PC-3 (cell line): ENCODE measurements at regions not wholly inside any gene's neighbourhood (a gene's known extent, or its start where the extent isn't known, plus 50 kb on each side); places are given as distances from the start of the nearest gene placed in this dataset.

ENCODE experiments used
- ATAC-seq: fragments of 200-7000 bp; cut with Tn5 transposase; 2 replicates; pipeline ENCODE4 v1.9.1; 2020; ENCODE audit warnings: mild to moderate bottlenecking, moderate library complexity
- BruUV-seq: library from RNA; stranded (reverse); fragments of 400-500 nt; replicated peaks from 2 replicates; lab custom pipeline; 2021; lab: Mats Ljungman, UMichigan
- CTCF ChIA-PET: fragments of 300-600 bp; sonication (Branson Sonifier 250); formaldehyde crosslinking; loops from one replicate; lab custom pipeline; 2022; ENCODE audit warnings: antibody characterized with exemption; lab: Charles Lee
- POLR2A ChIA-PET: fragments of 300-600 bp; sonication (Branson Sonifier 250); formaldehyde crosslinking; loops from one replicate; lab custom pipeline; 2022; ENCODE audit warnings: antibody characterized with exemption; ENCODE audit not compliant: unreplicated experiment; lab: Charles Lee
- DNase-seq: peaks from one replicate; pipeline ENCODE4 v3.0.0-alpha.2; 2015
- H2AFZ ChIP-seq: fragments of 300-600 bp; sonication (generic); 2 replicates; pipeline ENCODE4 v1.6.0; 2016; ENCODE audit warnings: antibody characterized with exemption, low read length
- H3F3A ChIP-seq: fragments of 300-600 bp; sonication (generic); one replicate; pipeline ENCODE4 v1.6.0; 2017; ENCODE audit warnings: antibody characterized with exemption, low read length, control low read depth, mild to moderate bottlenecking; ENCODE audit not compliant: unreplicated experiment
- H3K27ac ChIP-seq: fragments of 300-600 bp; sonication (generic); 2 replicates; pipeline ENCODE4 v1.5.1; 2016; ENCODE audit warnings: mild to moderate bottlenecking, low read length
- H3K27me3 ChIP-seq: fragments of 300-600 bp; sonication (generic); 2 replicates; pipeline ENCODE4 v1.6.1; 2016; ENCODE audit warnings: low read length, mixed read lengths
- H3K36me3 ChIP-seq: fragments of 300-600 bp; sonication (generic); 2 replicates; pipeline ENCODE4 v1.6.1; 2016; ENCODE audit warnings: low read depth, mixed run types, low read length, mixed read lengths
- H3K4me1 ChIP-seq: fragments of 300-600 bp; sonication (generic); 2 replicates; pipeline ENCODE4 v1.5.1; 2016; ENCODE audit warnings: low read length; ENCODE audit not compliant: insufficient read depth
- H3K4me2 ChIP-seq: fragments of 300-600 bp; sonication (generic); 2 replicates; pipeline ENCODE4 v1.6.0; 2016; ENCODE audit warnings: low read length
- H3K4me3 ChIP-seq: fragments of 300-600 bp; sonication (generic); 2 replicates; pipeline ENCODE4 v1.5.1; 2016; ENCODE audit warnings: mild to moderate bottlenecking, low read length, mixed read lengths
- H3K79me2 ChIP-seq: fragments of 300-600 bp; sonication (generic); 2 replicates; pipeline ENCODE4 v1.6.1; 2017; ENCODE audit warnings: low read length, mixed read lengths
- H3K9ac ChIP-seq: fragments of 300-600 bp; sonication (generic); 2 replicates; pipeline ENCODE4 v1.6.0; 2016; ENCODE audit warnings: mild to moderate bottlenecking, low read length
- H3K9me2 ChIP-seq: fragments of 300-600 bp; sonication (generic); replicated peaks from 2 replicates; pipeline ENCODE4 v1.6.1; 2016; ENCODE audit warnings: mixed run types, low read length, mixed read lengths
- H3K9me3 ChIP-seq: fragments of 300-600 bp; sonication (generic); 2 replicates; pipeline ENCODE4 v1.6.1; 2016; ENCODE audit warnings: low read length, mixed read lengths
- H4K20me1 ChIP-seq: fragments of 300-600 bp; sonication (generic); 2 replicates; pipeline ENCODE4 v1.6.1; 2016; ENCODE audit warnings: low read length, mixed read lengths
- EZH2 ChIP-seq: fragments of 300-600 bp; sonication (generic); IDR thresholded peaks from one replicate; pipeline ENCODE4 v1.6.1; 2017; ENCODE audit warnings: antibody characterized with exemption, mild to moderate bottlenecking, low read length; ENCODE audit not compliant: unreplicated experiment
- EZH2phosphoT487 ChIP-seq: fragments of 300-600 bp; sonication (generic); IDR thresholded peaks from 2 replicates; pipeline ENCODE4 v1.6.1; 2018; ENCODE audit warnings: mild to moderate bottlenecking, antibody characterized with exemption, low read length, borderline replicate concordance
- intact Hi-C: fragments of 100-400 bp; cut with micrococcal nuclease; formaldehyde crosslinking; loops from 2 replicates; pipeline ENCODE4 v1.9.0; 2023
- TF ChIP-seq, protein P1 (sequence below): fragments of 300-600 bp; sonication (generic); conservative IDR thresholded peaks from 2 replicates; pipeline ENCODE4 v1.5.1; 2017; ENCODE audit warnings: antibody characterized with exemption, low read depth, mild to moderate bottlenecking, low read length

GRCh38 chr6:27132532-27133280, 114.8 kb upstream of the PRSS16 start:
- Histone ChIP-seq H3K27me3 (no peaks in the 10 kb centered on the region), H3K4me1 (peaks cover 32% of the 10 kb centered on the region), H3F3A (peaks cover 16% of the 10 kb centered on the region), H3K27ac (peak overlapping the region; percentile 95), H3K9ac (peak overlapping the region; percentile 89), H3K4me3 (peak overlapping the region; percentile 82), H3K36me3 (0 out of 2 replicates have a peak, but pooled peaks cover 1% of the 10 kb centered on the region), H3K9me3 (no peaks in the 10 kb centered on the region), H4K20me1 (peaks cover 4% of the 10 kb centered on the region; the same call in 1 of the 2 replicates), H3K4me2 (peak overlapping the region; percentile 95), H3K9me2 (no peaks in the 10 kb centered on the region), H2AFZ (no peak overlapping the region), H3K79me2 (peaks cover 25% of the 10 kb centered on the region)
- ChIA-PET CTCF (interaction anchor here (0.7 kb wide), 1 partner anchor 13 kb away, joined by 3 read pairs; no protein-coding TSS in a partner anchor), POLR2A (interaction anchor here (0.5 to 3.7 kb wide), 14 partner anchors 13 to 1705 kb away, joined by 3 to 80 read pairs (median 4); partner anchors contain the start of gene ZKSCAN3)
- intact Hi-C loops: loop anchor here (1.0 to 5.0 kb wide), 11 partner anchors 15 to 1735 kb away; partner anchors contain the start of gene ABT1
- no TSS peak for BruUV-seq
- TF ChIP-seq EZH2phosphoT487 (no peak), EZH2 (no peak)
- TF ChIP-seq, protein P1, sequence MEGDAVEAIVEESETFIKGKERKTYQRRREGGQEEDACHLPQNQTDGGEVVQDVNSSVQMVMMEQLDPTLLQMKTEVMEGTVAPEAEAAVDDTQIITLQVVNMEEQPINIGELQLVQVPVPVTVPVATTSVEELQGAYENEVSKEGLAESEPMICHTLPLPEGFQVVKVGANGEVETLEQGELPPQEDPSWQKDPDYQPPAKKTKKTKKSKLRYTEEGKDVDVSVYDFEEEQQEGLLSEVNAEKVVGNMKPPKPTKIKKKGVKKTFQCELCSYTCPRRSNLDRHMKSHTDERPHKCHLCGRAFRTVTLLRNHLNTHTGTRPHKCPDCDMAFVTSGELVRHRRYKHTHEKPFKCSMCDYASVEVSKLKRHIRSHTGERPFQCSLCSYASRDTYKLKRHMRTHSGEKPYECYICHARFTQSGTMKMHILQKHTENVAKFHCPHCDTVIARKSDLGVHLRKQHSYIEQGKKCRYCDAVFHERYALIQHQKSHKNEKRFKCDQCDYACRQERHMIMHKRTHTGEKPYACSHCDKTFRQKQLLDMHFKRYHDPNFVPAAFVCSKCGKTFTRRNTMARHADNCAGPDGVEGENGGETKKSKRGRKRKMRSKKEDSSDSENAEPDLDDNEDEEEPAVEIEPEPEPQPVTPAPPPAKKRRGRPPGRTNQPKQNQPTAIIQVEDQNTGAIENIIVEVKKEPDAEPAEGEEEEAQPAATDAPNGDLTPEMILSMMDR: no peak
- ATAC-seq (peak; percentile 72), DNase-seq (peak; percentile 99)

DNA sequence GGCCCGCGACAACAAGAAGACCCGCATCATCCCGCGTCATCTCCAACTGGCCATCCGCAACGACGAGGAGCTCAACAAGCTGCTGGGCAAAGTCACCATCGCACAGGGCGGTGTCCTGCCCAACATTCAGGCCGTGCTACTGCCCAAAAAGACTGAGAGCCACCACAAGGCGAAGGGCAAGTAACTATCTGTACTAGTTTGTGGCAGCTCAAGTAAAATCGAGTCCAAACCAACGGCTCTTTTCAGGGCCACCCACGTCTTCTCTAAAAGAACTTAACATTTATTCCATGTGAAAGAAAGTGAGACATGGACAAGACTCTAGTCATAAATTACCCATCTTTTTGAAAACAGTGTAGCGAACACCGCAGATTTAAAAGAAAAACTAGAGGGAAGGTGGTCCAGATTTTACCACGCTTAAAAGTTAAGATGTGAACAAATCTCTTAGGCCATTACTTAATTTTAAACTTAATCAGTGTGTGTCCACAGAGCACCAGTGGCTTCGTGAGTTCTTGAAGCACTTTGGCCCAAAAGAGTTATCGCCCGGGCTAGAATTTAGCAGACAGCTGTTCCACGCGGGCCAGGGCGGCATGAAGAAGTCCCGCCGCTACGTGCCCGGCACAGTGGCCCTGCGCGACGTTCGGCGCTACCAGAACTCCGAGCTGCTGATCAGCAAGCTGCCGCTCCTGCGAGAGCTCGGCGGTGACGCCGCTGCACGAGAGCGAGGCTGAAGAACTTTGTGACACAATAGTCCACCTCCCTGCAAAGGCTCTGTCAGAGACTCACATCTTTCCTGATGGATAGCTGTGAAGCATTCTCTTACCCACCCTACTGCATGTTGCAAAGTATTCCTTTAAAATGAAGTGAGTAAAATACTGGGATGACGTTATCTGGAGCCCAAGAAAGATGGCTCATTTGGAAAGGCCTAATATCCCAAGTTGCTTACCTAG, 113.9 kb upstream of the PRSS16 start:
- ATAC-seq: peak; percentile 14
- no peaks in the 10 kb centered on the region for H3K9me3 ChIP-seq
- intact Hi-C loops: loop anchor here (2.0 to 5.0 kb wide), 9 partner anchors 536 to 1734 kb away; partner anchors contain the start of gene ABT1
- no peak overlapping the region for H2AFZ ChIP-seq
- no peaks in the 10 kb centered on the region for H3K27me3 ChIP-seq
- H3K4me1 ChIP-seq: peaks cover 31% of the 10 kb centered on the region
- TSS peak; percentile 93 for BruUV-seq
- POLR2A ChIA-PET: interaction anchor here (0.5 to 3.7 kb wide), 10 partner anchors 12 to 1705 kb away, joined by 3 to 80 read pairs (median 5); a partner anchor contains a TSS
- no peaks in the 10 kb centered on the region for H3K9me2 ChIP-seq
- H3K9ac ChIP-seq: peak overlapping the region; percentile 89
- H4K20me1 ChIP-seq: peaks cover 4% of the 10 kb centered on the region; the same call in 1 of the 2 replicates
- H3K4me2 ChIP-seq: peak overlapping the region; percentile 75
- no peak for TF ChIP-seq EZH2
- TF ChIP-seq, protein P1: no peak
- no peak for TF ChIP-seq EZH2phosphoT487
- peak overlapping the region; percentile 84 for H3K27ac ChIP-seq
- peaks cover 22% of the 10 kb centered on the region for H3K79me2 ChIP-seq
- CTCF ChIA-PET: interaction anchor here (0.7 to 1.2 kb wide), 3 partner anchors 12 to 54 kb away, joined by 3 to 5 read pairs (median 3); no protein-coding TSS in a partner anchor
- peaks cover 16% of the 10 kb centered on the region for H3F3A ChIP-seq
- peak overlapping the region; percentile 82 for H3K4me3 ChIP-seq
- H3K36me3 ChIP-seq: 0 out of 2 replicates have a peak, but pooled peaks cover 5% of the 10 kb centered on the region
- DNase-seq: peak; percentile 75
